HG03354 (cell line): ENCODE measurements at regions not wholly inside any gene's neighbourhood (a gene's known extent, or its start where the extent isn't known, plus 50 kb on each side); places are given as distances from the start of the nearest gene placed in this dataset.

Source experiments
- ATAC-seq: cut with Tn5 transposase; IDR thresholded peaks from one replicate; pipeline ENCODE4 v1.9.1; 2021; ENCODE audit warnings: mild to moderate bottlenecking; ENCODE audit not compliant: unreplicated experiment, poor library complexity, severe bottlenecking

DNA sequence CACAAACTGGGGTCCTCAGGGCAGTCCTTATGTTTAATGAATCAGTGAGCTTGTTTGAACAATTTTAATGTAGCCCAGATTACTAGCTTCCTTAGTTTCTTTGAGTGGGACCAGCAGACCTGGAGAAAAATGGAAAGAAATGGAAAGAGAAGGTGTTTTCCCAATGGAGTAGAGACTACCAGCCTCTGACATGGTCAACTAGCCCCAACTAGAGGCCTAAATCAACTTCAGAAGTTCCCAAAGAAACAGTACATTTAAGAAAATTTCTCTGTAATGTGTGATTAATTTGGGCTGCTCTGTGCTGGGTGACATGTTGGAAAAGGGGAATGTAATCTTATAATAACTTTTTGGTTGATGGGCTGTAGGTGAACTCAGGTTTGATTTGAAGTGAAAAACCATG lies 310.9 kb downstream of the MFSD1 start:
- ATAC-seq, result no peak

DNA sequence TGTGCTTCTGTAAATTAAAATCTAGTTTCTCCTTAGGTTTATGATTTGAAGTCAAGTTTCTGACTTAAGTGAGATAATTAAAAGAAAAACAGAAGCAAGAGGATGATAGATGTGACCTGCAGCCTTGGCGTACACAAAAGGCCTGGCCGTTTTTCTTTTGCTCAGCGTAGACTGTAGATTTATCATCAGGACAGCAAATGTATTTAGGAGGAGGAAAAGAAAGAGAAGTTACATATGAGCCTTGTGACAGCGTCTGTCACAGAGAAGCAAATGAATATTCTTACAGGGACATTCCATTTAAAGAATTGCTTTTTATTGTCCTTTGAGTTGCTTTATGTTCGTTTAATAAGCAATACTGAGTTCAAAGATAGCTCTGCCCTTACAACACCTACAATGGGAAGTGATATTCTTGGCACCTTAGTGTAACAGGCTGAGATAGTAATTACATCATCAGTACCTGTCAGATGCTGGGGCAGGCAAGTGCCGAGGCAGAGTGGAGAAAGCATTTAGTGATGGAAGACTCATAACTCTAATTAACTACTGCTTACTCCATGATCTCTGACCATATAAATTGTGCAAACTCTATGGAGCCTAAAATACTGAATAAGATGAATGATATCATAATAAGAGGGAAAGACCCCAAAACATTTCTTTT lies 311.5 kb downstream of the MFSD1 start:
- no peak for ATAC-seq

DNA sequence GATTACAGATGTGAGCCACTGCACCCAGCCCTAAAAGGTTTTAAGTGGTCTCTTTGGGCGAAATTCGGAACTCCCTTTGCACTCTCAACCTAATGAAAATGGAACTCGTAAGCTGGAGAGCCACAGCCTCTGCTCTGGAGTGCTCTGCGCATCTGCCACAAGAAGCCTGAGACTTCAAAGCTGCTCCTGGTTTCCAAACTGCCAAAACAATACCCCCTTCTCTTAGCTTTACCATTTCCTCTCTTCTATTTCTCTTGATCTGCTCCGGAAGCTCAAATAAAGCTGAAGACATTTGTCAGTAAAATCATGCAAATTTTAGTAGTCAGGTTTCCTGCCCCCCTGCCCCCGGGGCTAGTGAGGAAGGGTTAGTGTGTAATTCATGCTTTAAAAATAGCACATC lies 312.7 kb downstream of the MFSD1 start:
- no peak for ATAC-seq

DNA sequence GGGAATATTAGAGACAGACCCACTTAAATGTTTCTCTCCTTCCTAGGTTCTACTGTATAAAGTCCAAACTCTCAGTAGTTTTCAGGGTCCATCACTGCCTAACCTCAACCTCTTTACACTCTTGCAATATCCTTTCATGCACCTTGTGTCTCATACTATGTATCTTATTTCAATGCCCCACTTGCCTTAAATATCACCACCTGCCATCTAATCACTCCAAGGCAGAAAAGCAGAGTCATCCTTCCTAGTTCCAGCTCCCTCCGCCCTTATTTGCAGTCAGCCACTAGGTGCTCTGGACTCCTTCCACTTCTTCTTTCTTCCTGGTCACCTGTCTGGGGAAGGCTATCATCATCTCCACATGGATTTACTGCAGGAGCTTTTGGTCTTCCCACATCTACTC lies 322.0 kb downstream of the MFSD1 start:
- ATAC-seq, result no peak

GRCh38 chr3:159126261-159127020 lies 324.6 kb downstream of the MFSD1 start:
- ATAC-seq, result no peak

GRCh38 chr3:159127021-159127392 lies 325.2 kb downstream of the MFSD1 start:
- no peak for ATAC-seq

DNA sequence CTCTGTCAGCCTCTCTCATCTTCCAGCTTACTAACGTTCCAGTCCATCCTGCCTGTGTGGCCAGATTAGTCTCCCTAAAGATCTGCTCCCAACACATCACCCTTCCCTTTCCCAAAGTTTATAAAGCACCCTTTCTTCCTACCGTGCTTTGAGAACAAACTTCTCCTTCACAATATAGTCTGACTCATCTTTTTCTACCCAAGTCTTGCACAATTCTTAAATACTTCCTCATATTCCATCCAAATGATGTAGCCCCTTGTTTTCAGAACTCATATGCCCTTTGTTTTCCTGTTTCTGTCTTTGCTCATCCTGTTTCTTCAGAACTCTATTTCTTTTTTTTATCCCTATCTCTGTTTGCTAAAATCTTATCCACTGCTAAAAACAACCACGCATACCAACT lies 326.8 kb downstream of the MFSD1 start:
- no peak for ATAC-seq

- no peak for ATAC-seq
Observed at GRCh38 chr3:159130108-159130507, 328.3 kb downstream of the MFSD1 start.

GRCh38 chr3:159131376-159131775 lies 329.5 kb downstream of the MFSD1 start:
- no peak for ATAC-seq

- ATAC-seq, result no peak
Observed at GRCh38 chr3:159137949-159138348, 336.1 kb downstream of the MFSD1 start.

GRCh38 chr3:159139326-159139725 lies 337.5 kb downstream of the MFSD1 start:
- no peak for ATAC-seq

DNA sequence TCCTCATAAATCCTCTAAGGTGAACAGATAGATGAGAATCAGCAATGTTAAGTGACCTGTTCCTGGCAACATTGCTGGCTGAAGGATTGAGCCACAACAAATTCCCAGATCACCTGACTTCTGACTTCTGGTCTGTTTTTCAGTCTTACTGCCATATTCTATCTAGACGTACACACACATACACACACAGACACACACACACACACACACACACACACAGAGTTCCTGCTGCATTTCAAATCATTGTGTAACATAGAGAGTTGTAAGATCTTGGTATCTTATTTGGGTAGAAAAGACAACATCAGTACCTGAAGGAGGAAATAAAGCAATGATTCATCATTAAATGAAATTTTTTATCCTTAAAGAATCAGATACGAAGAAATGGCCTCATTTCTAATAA lies 342.6 kb downstream of the MFSD1 start:
- no peak for ATAC-seq

DNA sequence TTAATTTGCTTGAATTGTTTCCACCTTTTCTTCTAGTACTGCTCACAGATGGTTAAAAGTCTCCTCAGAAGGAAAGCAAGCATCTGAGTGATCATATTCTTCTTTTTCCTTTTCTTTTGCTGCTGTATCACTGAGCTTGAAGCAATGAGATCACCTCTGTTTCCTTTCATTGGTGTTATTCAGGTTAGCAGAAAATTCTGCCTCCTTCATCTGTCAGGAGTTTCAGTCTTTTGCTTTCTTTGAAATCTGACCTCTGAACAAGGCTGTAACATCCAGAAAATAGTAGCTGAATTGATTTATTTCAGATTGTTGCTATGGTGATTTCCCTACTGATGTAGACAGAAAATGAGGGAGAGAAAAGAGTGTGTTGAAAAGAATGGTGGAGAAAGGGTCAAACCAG lies 343.0 kb downstream of the MFSD1 start:
- no peak for ATAC-seq

DNA sequence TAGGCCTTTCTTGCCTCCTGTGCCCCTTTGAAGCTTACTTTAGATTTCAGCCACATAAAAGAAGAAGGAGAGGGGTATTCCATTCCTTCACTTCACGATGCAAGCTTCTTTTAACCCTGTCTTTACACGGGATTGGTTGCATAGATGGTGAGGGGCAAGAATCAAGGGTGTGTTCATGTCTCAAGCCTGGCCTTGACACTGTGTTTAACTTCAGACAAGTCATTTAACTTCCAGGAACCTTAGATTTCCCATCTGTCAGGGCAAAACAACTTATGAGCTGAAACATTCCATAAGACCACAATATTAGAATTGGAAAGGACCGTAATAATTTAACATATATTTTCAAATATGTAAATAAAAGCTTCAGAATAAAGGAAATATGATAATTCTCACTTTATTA lies 344.5 kb downstream of the MFSD1 start:
- no peak for ATAC-seq

DNA sequence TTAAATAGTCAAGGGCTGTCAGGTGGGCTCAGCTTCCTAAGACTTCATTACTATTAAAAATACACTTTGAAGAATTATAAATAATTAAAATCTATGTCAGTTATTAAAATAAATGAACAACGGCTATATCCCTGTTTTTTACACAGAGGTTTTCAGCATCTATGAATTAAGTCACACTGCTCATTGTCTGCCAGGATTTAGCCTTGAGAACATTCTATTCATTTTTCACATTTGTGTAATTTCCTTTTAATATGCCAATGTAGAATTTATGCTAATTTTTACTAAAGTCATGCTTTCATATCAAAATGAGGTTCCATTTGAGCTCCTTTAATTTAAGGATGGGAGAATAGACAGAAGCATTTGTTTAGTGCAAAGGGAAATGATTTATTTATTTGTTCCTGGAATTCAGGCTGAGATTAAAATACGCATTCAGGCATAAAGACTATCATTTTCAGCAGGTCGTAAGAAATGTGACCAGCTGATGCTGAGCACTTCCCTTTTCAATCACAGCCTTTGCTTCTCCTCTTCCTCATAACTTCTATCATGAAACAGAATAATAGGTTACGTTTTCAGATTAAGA lies 345.1 kb downstream of the MFSD1 start:
- ATAC-seq, result no peak

DNA sequence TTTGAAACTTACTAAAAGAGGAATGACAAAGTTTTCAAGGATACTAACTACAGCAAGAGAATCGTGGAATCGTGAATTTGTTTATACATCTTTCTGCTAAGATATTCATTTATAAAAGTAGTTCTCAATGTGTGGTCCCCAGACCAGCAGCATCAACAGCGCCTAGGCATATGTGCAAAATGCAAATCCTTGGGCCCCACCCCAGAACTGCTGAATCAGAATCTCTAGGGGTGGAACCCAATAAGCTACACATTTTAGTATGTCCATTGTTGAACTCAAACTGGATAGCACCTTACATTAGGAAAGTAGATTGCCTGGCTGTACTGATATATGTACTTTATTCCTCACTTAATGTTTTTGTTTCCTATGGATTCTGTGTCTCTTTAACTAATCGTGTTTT lies 346.0 kb downstream of the MFSD1 start:
- ATAC-seq, result no peak

GRCh38 chr3:159148466-159148865 lies 346.6 kb downstream of the MFSD1 start:
- no peak for ATAC-seq

DNA sequence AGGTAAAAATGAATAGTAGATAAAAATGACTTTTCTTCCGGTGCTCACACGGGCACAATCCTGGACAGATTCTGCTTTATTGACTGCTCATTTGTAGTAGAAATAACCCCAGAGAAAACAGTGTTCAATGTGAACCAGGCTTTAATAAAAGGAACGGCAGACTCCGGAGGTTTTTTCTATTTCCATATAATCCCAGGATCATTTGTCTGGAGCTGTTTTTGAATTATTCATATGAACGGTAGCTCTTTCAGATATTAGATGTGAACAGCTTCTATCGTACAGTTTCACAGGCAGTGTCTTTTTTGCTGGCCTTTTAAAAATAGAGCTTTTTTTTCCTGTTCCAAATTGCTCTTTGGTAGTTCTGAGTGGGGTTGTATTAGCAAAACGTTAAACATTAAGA lies 347.3 kb downstream of the MFSD1 start:
- ATAC-seq, result no peak

DNA sequence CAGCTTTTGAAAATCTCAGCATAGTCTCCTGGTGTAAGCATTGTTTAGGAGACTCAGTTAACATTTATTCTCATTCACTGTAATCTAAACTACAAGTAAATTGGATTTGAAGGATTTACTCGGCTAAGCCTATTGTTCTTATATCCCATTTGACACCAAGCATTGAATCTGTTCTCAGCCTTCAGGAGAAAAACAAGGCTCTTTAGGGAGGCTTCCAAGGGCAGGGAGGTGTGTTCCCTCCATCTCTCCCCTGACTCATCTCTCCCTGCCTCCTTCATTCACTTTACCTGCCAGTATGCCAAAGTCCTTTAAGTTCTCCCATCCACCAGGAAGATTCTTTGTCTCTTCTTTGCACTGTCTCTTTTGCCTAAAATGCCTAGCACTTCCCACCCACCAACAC lies 347.8 kb downstream of the MFSD1 start:
- no peak for ATAC-seq

DNA sequence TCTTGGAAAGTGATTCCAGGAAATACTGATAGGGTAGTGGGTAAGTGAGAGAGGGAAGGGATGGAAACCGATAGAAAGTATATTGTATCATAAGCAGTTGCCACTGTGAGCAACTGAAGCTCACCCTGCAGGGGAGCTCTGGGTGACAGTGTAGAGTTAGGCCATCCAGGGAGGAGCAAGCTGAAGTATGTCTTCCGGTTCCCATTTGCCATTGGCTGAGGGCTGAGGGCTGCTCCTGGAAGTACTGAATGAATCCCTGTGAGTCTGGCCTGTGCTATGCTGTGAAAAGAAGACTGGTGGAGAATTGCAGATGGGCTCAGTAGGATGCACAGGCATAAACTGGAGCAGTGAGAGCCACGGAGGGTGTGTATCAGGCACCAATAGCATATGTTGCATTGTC lies 348.3 kb downstream of the MFSD1 start:
- ATAC-seq, result no peak

DNA sequence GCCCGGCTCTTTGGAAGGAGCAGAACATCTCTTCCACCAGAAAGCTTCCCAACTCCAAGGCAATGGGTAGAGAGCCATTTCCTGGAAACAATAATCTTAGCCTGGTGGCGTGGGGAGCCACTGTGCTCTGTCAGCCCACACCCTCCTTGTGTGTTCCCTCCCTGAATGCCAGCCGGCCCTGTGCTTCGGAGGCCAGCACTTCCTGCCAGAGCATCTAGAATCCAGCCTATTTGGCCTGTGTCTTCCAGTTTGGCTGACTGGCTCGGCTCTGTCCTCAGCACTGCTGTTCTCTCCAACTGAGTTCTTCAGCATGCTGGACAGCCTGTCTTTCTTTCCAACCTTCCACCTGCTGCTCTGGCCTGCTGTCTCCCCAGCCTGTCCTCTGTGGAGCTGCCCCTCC lies 349.3 kb downstream of the MFSD1 start:
- no peak for ATAC-seq
